GM12891 (cell line): ENCODE measurements at regions not wholly inside any gene's neighbourhood (a gene's known extent, or its start where the extent isn't known, plus 50 kb on each side); places are given as distances from the start of the nearest gene placed in this dataset.

Experiments
- DNase-seq: peaks from one replicate; pipeline ENCODE4 v3.0.0; 2011; ENCODE audit warnings: low spot score; ENCODE audit not compliant: insufficient read length
- FAIRE-seq: peaks from 2 replicates; lab custom pipeline; 2011; peaks lifted over from hg19 to GRCh38; lab: Jason Lieb, UNC
- PAX5 ChIP-seq: IDR thresholded peaks from 2 replicates; pipeline ENCODE4 v1.6.1; 2011; ENCODE audit warnings: low read length, moderate library complexity, mild to moderate bottlenecking; ENCODE audit not compliant: insufficient read depth, severe bottlenecking
- POLR2A ChIP-seq: IDR thresholded peaks from 2 replicates; pipeline ENCODE4 v1.6.1; 2011; ENCODE audit warnings: low read depth, low read length, control low read depth
- POLR2AphosphoS5 ChIP-seq: IDR thresholded peaks from 2 replicates; pipeline ENCODE4 v1.6.1; 2011; ENCODE audit warnings: low read depth, low read length, control low read depth
- POU2F2 ChIP-seq: IDR thresholded peaks from 2 replicates; pipeline ENCODE4 v1.6.1; 2011; ENCODE audit warnings: low read depth, mild to moderate bottlenecking, control low read depth, low read length, moderate library complexity
- SPI1 ChIP-seq: IDR thresholded peaks from 2 replicates; pipeline ENCODE4 v1.6.1; 2011; ENCODE audit warnings: low read depth, low read length, control low read depth
- TAF1 ChIP-seq: IDR thresholded peaks from 2 replicates; pipeline ENCODE4 v1.6.1; 2011; ENCODE audit warnings: low read depth, low read length, control low read depth

GRCh38 chr7:41383596-41383995 lies 319.3 kb downstream of the INHBA start:
- TF ChIP-seq POU2F2 (no peak), POLR2AphosphoS5 (no peak), TAF1 (no peak), POLR2A (no peak), SPI1 (no peak), PAX5 (no peak)
- DNase-seq = no peak
- no peak for FAIRE-seq

GRCh38 chr7:41378156-41378555 lies 324.7 kb downstream of the INHBA start:
- FAIRE-seq = no peak
- TF ChIP-seq POU2F2 = no peak
- no peak for TF ChIP-seq POLR2AphosphoS5
- TF ChIP-seq PAX5 = no peak
- TF ChIP-seq TAF1 = no peak
- TF ChIP-seq POLR2A = no peak
- TF ChIP-seq SPI1 = no peak
- no peak for DNase-seq

- FAIRE-seq (no peak), DNase-seq (no peak)
Measured at GRCh38 chr7:41375582-41375981, 327.3 kb downstream of the INHBA start.

GRCh38 chr7:41374150-41374848 lies 328.6 kb downstream of the INHBA start:
- DNase-seq = no peak
- TF ChIP-seq SPI1 (no peak), TAF1 (no peak)
- no peak for FAIRE-seq

More at GRCh38 chr7:41375582-41375981, 327.3 kb downstream of the INHBA start:
- TF ChIP-seq SPI1 (no peak), POU2F2 (no peak), POLR2AphosphoS5 (no peak), POLR2A (no peak), PAX5 (no peak)

- TF ChIP-seq POLR2A (no peak), PAX5 (no peak), SPI1 (no peak), POU2F2 (no peak), POLR2AphosphoS5 (no peak), TAF1 (no peak)
- DNase-seq (no peak), FAIRE-seq (no peak)
Measured at GRCh38 chr7:41367967-41368882, 334.7 kb downstream of the INHBA start.

- no peak for FAIRE-seq
- DNase-seq = no peak
- TF ChIP-seq SPI1 = no peak
- TF ChIP-seq PAX5 = no peak
Measured at GRCh38 chr7:41351091-41351490, 351.8 kb downstream of the INHBA start.

- FAIRE-seq = no peak
- TF ChIP-seq SPI1 (no peak), POLR2A (no peak), TAF1 (no peak), POU2F2 (no peak)
- DNase-seq = no peak
Measured at GRCh38 chr7:41346878-41347277, 356.0 kb downstream of the INHBA start.

GRCh38 chr7:41339913-41340676 lies 362.8 kb downstream of the INHBA start:
- no peak for DNase-seq
- FAIRE-seq = no peak
- no peak for TF ChIP-seq TAF1
- no peak for TF ChIP-seq POLR2AphosphoS5
- no peak for TF ChIP-seq PAX5
- no peak for TF ChIP-seq SPI1
- no peak for TF ChIP-seq POLR2A

- TF ChIP-seq PAX5 (no peak), POLR2A (no peak), POLR2AphosphoS5 (no peak), TAF1 (no peak), POU2F2 (no peak), SPI1 (no peak)
- DNase-seq = no peak
- no peak for FAIRE-seq
Measured at GRCh38 chr7:41336981-41337380, 365.9 kb downstream of the INHBA start.
